Mammary epithelial cell (primary cell): ENCODE measurements at regions not wholly inside any gene's neighbourhood (a gene's known extent, or its start where the extent isn't known, plus 50 kb on each side); places are given as distances from the start of the nearest gene placed in this dataset.

Experiments
- CTCF ChIP-seq, 2 donors: IDR thresholded peaks in 1 of 2; conservative IDR thresholded peaks in 1 of 2; 2 replicates each; pipeline ENCODE4 v1.5.1; 2011 to 2012; ENCODE audit warnings: inconsistent platforms in 2 of 2, low read length in 2 of 2, mild to moderate bottlenecking in 2 of 2, control low read depth in 1 of 2, low read depth in 1 of 2; ENCODE audit not compliant: insufficient read depth in 1 of 2; ENCODE audit errors: extremely low read depth in 1 of 2
- EZH2 ChIP-seq: IDR thresholded peaks from 2 replicates; pipeline ENCODE4 v1.6.1; 2012; ENCODE audit warnings: low read length, inconsistent platforms, borderline replicate concordance

- no peak for TF ChIP-seq CTCF (conservative IDR thresholded peaks at IDR 0.05 in 1 of 2, IDR thresholded peaks at IDR 0.05 in 1 of 2; ENCODE audit: extremely low read depth in 1 of 2, insufficient read depth in 1 of 2, low read depth in 1 of 2, low read length in 2 of 2)
- no peak for TF ChIP-seq EZH2
Measured at GRCh38 chr2:215752991-215753390, 260.4 kb downstream of the MREG start.
